GM12878 (cell line): ENCODE measurements at regions not wholly inside any gene's neighbourhood (a gene's known extent, or its start where the extent isn't known, plus 50 kb on each side); places are given as distances from the start of the nearest gene placed in this dataset.
A peak's percentile ranks its signal among the peaks of the same experiment; 100 is the strongest.

ENCODE experiments used
- ATAC-seq: fragments of 200-7000 bp; cut with Tn5 transposase; 3 replicates; pipeline ENCODE4 v1.9.1; 2020; ENCODE audit warnings: mild to moderate bottlenecking, moderate library complexity
- BruUV-seq: library from RNA; stranded (reverse); fragments of 400-500 nt; replicated peaks from 2 replicates; lab custom pipeline; 2021; lab: Mats Ljungman, UMichigan
- CTCF ChIA-PET: fragments of 300-600 bp; sonication (Branson Sonifier 250); formaldehyde crosslinking; extraction: SDS; loops from one replicate; lab custom pipeline; 2021; ENCODE audit warnings: inconsistent platforms; lab: Yijun Ruan, JAX
- POLR2A ChIA-PET: fragments of 350-600 bp; formaldehyde crosslinking; extraction: SDS; loops from one replicate; lab custom pipeline; 2021; ENCODE audit warnings: inconsistent platforms; lab: Charles Lee
- RAD21 ChIA-PET: fragments of 300-600 bp; sonication (Branson Sonifier 250); formaldehyde crosslinking; loops from one replicate; lab custom pipeline; 2023; ENCODE audit warnings: antibody characterized with exemption; ENCODE audit not compliant: unreplicated experiment; lab: Charles Lee
- SMC1A ChIA-PET: fragments of 300-600 bp; sonication (Branson Sonifier 250); formaldehyde crosslinking; loops from one replicate; lab custom pipeline; 2023; ENCODE audit not compliant: unreplicated experiment, uncharacterized antibody; lab: Charles Lee
- DNase-seq: peaks from one replicate; pipeline ENCODE4 v3.0.0-alpha.2; 2011; ENCODE audit warnings: low read depth, low spot score
- FAIRE-seq: peaks from 3 replicates; lab custom pipeline; 2011; peaks lifted over from hg19 to GRCh38; lab: Jason Lieb, UNC
- H2AFZ ChIP-seq: 2 replicates; pipeline ENCODE4 v1.6.0; 2011; ENCODE audit warnings: low read depth, low read length, control low read depth; ENCODE audit not compliant: control insufficient read depth
- H3K27ac ChIP-seq: 2 replicates; pipeline ENCODE4 v1.5.1; 2011; ENCODE audit warnings: control low read depth; ENCODE audit not compliant: control insufficient read depth, insufficient read depth
- H3K27me3 ChIP-seq, 2 experiments: replicated peaks in 1 of 2; 2 replicates each; pipeline versions ENCODE4 v1.6.0 to v1.6.1; 2011; ENCODE audit warnings: low read length in 1 of 2; ENCODE audit not compliant: control insufficient read depth in 2 of 2, insufficient read depth in 2 of 2
- H3K36me3 ChIP-seq, 2 experiments: 2 replicates each; pipeline ENCODE4 v1.5.1; 2011; ENCODE audit warnings: low read length in 1 of 2; ENCODE audit not compliant: control insufficient read depth in 2 of 2, insufficient read depth in 2 of 2
- H3K4me1 ChIP-seq: 2 replicates; pipeline ENCODE4 v1.6.1; 2011; ENCODE audit warnings: mild to moderate bottlenecking, low read length, moderate library complexity, mixed read lengths; ENCODE audit not compliant: control insufficient read depth, insufficient read depth
- H3K4me2 ChIP-seq: 2 replicates; pipeline ENCODE4 v1.6.0; 2011; ENCODE audit warnings: control low read depth; ENCODE audit not compliant: control insufficient read depth, insufficient read depth
- H3K4me3 ChIP-seq: fragments of 200-600 bp; sonication (generic); 2 replicates; pipeline ENCODE4 v1.5.1; 2016
- H3K79me2 ChIP-seq: 2 replicates; pipeline ENCODE4 v1.6.0; 2011; ENCODE audit warnings: low read length; ENCODE audit not compliant: control insufficient read depth, insufficient read depth
- H3K9ac ChIP-seq: 2 replicates; pipeline ENCODE4 v1.8.0; 2011; ENCODE audit warnings: low read length, control low read depth, mixed read lengths; ENCODE audit not compliant: control insufficient read depth, insufficient read depth
- H3K9me3 ChIP-seq: replicated peaks from 3 replicates; pipeline ENCODE4 v1.5.1; 2011; ENCODE audit warnings: mild to moderate bottlenecking, low read length; ENCODE audit not compliant: control insufficient read depth, insufficient read depth
- H4K20me1 ChIP-seq: 2 replicates; pipeline ENCODE4 v1.6.0; 2011; ENCODE audit not compliant: control insufficient read depth, insufficient read depth
- MYB ChIP-seq: fragments of 150-350 bp; IDR thresholded peaks from 2 replicates; pipeline ENCODE4 v1.6.1; 2014; ENCODE audit warnings: mild to moderate bottlenecking, low read depth, low read length, borderline replicate concordance
- POLR2AphosphoS2 ChIP-seq: IDR thresholded peaks from 2 replicates; pipeline ENCODE4 v1.6.1; 2011; ENCODE audit warnings: low read depth, mild to moderate bottlenecking, low read length, improper control_type of control experiment, moderate library complexity
- RELA ChIP-seq: fragments of 450-650 bp; IDR thresholded peaks from 2 replicates; pipeline ENCODE4 v1.8.0; 2014; ENCODE audit warnings: borderline replicate concordance; ENCODE audit not compliant: partially characterized antibody
- SIN3A ChIP-seq: IDR thresholded peaks from 2 replicates; pipeline ENCODE4 v1.6.1; 2012; ENCODE audit warnings: low read depth, low read length, improper control_type of control experiment
- SMARCA5 ChIP-seq: fragments of 450-650 bp; IDR thresholded peaks from 2 replicates; pipeline ENCODE4 v1.6.1; 2017; ENCODE audit warnings: mild to moderate bottlenecking
- WGBS: methylation state at CpG from one replicate; pipeline ENCODE4 v1.1.6; 2016; ENCODE audit warnings: low lambda C conversion rate; ENCODE audit not compliant: insufficient replicate concordance, insufficient coverage; ENCODE audit errors: missing lambda C conversion rate; 5-methylcytosine and 5-hydroxymethylcytosine counted together
- in situ Hi-C: fragments of 300-500 bp; cut with MboI; formaldehyde crosslinking; loops from 9 replicates; pipeline ENCODE4 v1.14.3; 2018; ENCODE audit warnings: mixed read lengths
- intact Hi-C: fragments of 100-400 bp; cut with micrococcal nuclease; formaldehyde crosslinking; loops from one replicate; pipeline ENCODE4 v1.14.2; 2022; ENCODE audit not compliant: unreplicated experiment
- TF ChIP-seq, protein P1 (sequence below): fragments of 450-650 bp; IDR thresholded peaks from 2 replicates; pipeline ENCODE4 v1.6.1; 2017; ENCODE audit warnings: mild to moderate bottlenecking, moderate library complexity
- TF ChIP-seq, protein P2 (sequence below): fragments of 450-650 bp; IDR thresholded peaks from 2 replicates; pipeline ENCODE4 v1.6.1; 2018; ENCODE audit warnings: borderline replicate concordance, mild to moderate bottlenecking; ENCODE audit not compliant: partially characterized antibody
- TF ChIP-seq, protein P3 (sequence below): IDR thresholded peaks from 2 replicates; pipeline ENCODE4 v1.6.1; 2011; ENCODE audit warnings: low read depth, low read length, improper control_type of control experiment, borderline replicate concordance
- TF ChIP-seq, protein P4 (sequence below): IDR thresholded peaks from 2 replicates; pipeline ENCODE4 v1.6.1; 2012; ENCODE audit warnings: low read depth, low read length, improper control_type of control experiment

DNA sequence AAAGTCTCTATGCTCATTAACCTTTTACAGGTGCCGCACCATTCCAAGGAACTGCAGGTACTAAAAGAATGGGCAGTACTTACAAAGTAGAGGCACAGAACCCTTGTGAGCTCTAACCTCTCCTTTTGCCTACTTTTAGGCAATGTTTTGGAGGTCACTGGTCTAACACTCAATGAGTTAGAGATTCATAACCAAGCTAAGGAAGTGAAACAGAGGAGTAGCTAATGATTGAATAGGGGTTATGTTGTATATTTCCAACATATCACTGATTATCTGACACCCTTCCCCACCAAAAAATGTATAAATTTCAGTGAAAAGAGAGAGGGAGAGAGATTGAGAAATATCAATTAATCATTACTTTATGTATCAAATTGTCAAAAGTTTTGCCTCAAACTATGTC, 269.3 kb downstream of the PCDH7 start:
- 100% methylated on average over 1 of the region's 1 CpG for WGBS
- in situ Hi-C loops, result no loop called here
- POLR2A ChIA-PET, result no interaction called here
- no peak overlapping the region for H3K9ac ChIP-seq
- no TSS peak for BruUV-seq
- H3K4me3 ChIP-seq, result no peak overlapping the region
- no peak for TF ChIP-seq SIN3A
- H3K4me2 ChIP-seq, result no peak overlapping the region
- H3K4me1 ChIP-seq, result no peaks in the 10 kb centered on the region
- H3K36me3 ChIP-seq, result no peaks in the 10 kb centered on the region
- DNase-seq, result no peak
- peak; percentile 44 for ATAC-seq
- no peaks in the 10 kb centered on the region for H4K20me1 ChIP-seq
- CTCF ChIA-PET, result no interaction called here
- RAD21 ChIA-PET, result no interaction called here
- H3K27ac ChIP-seq, result no peak overlapping the region
- H2AFZ ChIP-seq, result no peak overlapping the region
- no peaks in the 10 kb centered on the region for H3K27me3 ChIP-seq
- intact Hi-C loops, result no loop called here
- SMC1A ChIA-PET, result no interaction called here
- FAIRE-seq, result no peak
- H3K79me2 ChIP-seq, result no peaks in the 10 kb centered on the region
- no peaks in the 10 kb centered on the region for H3K9me3 ChIP-seq

DNA sequence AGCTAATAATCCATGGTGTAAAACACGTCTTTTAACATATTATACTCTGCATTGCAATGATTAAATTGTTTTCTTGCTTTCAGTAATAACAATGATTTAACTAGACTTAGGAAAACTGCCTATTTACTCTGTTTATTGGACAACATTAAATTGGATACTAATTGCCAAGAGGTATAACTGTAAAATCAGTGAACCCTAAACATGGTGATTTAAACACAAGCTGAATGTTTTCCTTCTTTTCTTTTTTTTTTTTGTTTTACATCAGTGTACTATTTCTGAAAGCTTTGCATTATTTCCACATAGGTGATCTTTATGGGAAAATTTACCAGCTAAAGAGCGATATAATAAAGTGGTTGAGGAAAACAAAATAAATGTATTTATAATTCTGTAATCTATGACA, 276.7 kb downstream of the PCDH7 start:
- SMC1A ChIA-PET, result no interaction called here
- no peak overlapping the region for H3K4me2 ChIP-seq
- intact Hi-C loops, result no loop called here
- WGBS, result 21% methylated on average over 2 of the region's 2 CpGs
- H3K36me3 ChIP-seq, result no peaks in the 10 kb centered on the region
- no peak overlapping the region for H3K9ac ChIP-seq
- H3K27ac ChIP-seq, result no peak overlapping the region
- no peaks in the 10 kb centered on the region for H3K79me2 ChIP-seq
- BruUV-seq, result no TSS peak
- no peaks in the 10 kb centered on the region for H3K27me3 ChIP-seq
- in situ Hi-C loops, result no loop called here
- H2AFZ ChIP-seq, result no peak overlapping the region
- no peak for ATAC-seq
- DNase-seq, result no peak
- FAIRE-seq, result no peak
- CTCF ChIA-PET, result no interaction called here
- H3K9me3 ChIP-seq, result no peaks in the 10 kb centered on the region
- RAD21 ChIA-PET, result no interaction called here
- no peaks in the 10 kb centered on the region for H4K20me1 ChIP-seq
- H3K4me3 ChIP-seq, result no peak overlapping the region
- no peaks in the 10 kb centered on the region for H3K4me1 ChIP-seq
- POLR2A ChIA-PET, result no interaction called here
- TF ChIP-seq MYB, result no peak
- TF ChIP-seq, protein P1, sequence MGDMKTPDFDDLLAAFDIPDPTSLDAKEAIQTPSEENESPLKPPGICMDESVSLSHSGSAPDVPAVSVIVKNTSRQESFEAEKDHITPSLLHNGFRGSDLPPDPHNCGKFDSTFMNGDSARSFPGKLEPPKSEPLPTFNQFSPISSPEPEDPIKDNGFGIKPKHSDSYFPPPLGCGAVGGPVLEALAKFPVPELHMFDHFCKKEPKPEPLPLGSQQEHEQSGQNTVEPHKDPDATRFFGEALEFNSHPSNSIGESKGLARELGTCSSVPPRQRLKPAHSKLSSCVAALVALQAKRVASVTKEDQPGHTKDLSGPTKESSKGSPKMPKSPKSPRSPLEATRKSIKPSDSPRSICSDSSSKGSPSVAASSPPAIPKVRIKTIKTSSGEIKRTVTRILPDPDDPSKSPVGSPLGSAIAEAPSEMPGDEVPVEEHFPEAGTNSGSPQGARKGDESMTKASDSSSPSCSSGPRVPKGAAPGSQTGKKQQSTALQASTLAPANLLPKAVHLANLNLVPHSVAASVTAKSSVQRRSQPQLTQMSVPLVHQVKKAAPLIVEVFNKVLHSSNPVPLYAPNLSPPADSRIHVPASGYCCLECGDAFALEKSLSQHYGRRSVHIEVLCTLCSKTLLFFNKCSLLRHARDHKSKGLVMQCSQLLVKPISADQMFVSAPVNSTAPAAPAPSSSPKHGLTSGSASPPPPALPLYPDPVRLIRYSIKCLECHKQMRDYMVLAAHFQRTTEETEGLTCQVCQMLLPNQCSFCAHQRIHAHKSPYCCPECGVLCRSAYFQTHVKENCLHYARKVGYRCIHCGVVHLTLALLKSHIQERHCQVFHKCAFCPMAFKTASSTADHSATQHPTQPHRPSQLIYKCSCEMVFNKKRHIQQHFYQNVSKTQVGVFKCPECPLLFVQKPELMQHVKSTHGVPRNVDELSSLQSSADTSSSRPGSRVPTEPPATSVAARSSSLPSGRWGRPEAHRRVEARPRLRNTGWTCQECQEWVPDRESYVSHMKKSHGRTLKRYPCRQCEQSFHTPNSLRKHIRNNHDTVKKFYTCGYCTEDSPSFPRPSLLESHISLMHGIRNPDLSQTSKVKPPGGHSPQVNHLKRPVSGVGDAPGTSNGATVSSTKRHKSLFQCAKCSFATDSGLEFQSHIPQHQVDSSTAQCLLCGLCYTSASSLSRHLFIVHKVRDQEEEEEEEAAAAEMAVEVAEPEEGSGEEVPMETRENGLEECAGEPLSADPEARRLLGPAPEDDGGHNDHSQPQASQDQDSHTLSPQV, result no peak
- TF ChIP-seq, protein P2, sequence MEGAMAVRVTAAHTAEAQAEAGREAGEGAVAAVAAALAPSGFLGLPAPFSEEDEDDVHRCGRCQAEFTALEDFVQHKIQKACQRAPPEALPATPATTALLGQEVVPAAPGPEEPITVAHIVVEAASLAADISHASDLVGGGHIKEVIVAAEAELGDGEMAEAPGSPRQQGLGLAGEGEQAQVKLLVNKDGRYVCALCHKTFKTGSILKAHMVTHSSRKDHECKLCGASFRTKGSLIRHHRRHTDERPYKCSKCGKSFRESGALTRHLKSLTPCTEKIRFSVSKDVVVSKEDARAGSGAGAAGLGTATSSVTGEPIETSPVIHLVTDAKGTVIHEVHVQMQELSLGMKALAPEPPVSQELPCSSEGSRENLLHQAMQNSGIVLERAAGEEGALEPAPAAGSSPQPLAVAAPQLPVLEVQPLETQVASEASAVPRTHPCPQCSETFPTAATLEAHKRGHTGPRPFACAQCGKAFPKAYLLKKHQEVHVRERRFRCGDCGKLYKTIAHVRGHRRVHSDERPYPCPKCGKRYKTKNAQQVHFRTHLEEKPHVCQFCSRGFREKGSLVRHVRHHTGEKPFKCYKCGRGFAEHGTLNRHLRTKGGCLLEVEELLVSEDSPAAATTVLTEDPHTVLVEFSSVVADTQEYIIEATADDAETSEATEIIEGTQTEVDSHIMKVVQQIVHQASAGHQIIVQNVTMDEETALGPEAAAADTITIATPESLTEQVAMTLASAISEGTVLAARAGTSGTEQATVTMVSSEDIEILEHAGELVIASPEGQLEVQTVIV, result no peak
- no peak for TF ChIP-seq POLR2AphosphoS2
- TF ChIP-seq, protein P3, sequence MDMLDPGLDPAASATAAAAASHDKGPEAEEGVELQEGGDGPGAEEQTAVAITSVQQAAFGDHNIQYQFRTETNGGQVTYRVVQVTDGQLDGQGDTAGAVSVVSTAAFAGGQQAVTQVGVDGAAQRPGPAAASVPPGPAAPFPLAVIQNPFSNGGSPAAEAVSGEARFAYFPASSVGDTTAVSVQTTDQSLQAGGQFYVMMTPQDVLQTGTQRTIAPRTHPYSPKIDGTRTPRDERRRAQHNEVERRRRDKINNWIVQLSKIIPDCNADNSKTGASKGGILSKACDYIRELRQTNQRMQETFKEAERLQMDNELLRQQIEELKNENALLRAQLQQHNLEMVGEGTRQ, result no peak
- no peak for TF ChIP-seq SMARCA5
- TF ChIP-seq, protein P4, sequence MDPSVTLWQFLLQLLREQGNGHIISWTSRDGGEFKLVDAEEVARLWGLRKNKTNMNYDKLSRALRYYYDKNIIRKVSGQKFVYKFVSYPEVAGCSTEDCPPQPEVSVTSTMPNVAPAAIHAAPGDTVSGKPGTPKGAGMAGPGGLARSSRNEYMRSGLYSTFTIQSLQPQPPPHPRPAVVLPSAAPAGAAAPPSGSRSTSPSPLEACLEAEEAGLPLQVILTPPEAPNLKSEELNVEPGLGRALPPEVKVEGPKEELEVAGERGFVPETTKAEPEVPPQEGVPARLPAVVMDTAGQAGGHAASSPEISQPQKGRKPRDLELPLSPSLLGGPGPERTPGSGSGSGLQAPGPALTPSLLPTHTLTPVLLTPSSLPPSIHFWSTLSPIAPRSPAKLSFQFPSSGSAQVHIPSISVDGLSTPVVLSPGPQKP, result no peak
- TF ChIP-seq RELA, result no peak
